WTC11 (cell line): ENCODE measurements at regions not wholly inside any gene's neighbourhood (a gene's known extent, or its start where the extent isn't known, plus 50 kb on each side); places are given as distances from the start of the nearest gene placed in this dataset.
A peak's percentile ranks its signal among the peaks of the same experiment; 100 is the strongest.

Experiments used
- ATAC-seq: fragments of 200-7000 bp; cut with Tn5 transposase; 2 replicates; pipeline ENCODE4 v1.10.0; 2021; ENCODE audit warnings: mild to moderate bottlenecking, moderate library complexity
- CTCF ChIA-PET: fragments of 300-600 bp; sonication (Branson Sonifier 250); formaldehyde crosslinking; loops from one replicate; lab custom pipeline; 2021; ENCODE audit warnings: antibody characterized with exemption; lab: Charles Lee
- POLR2A ChIA-PET: fragments of 350-600 bp; sonication (Branson Sonifier 250); formaldehyde crosslinking; loops from one replicate; lab custom pipeline; 2021; ENCODE audit warnings: antibody characterized with exemption; lab: Charles Lee
- DNase-seq: peaks from one replicate; pipeline ENCODE4 v3.0.0; 2021; ENCODE audit warnings: low spot score
- H3K27ac Mint-ChIP-seq: 2 replicates; pipeline ENCODE4 v1.8.0; 2021; ENCODE audit warnings: mixed read lengths
- H3K27me3 Mint-ChIP-seq: 2 replicates; pipeline ENCODE4 v1.8.0; 2021; ENCODE audit warnings: low read depth, mild to moderate bottlenecking, moderate library complexity, mixed read lengths
- H3K36me3 Mint-ChIP-seq: 2 replicates; pipeline ENCODE4 v1.8.0; 2021; ENCODE audit warnings: mixed read lengths
- H3K4me1 Mint-ChIP-seq: 2 replicates; pipeline ENCODE4 v1.8.0; 2022; ENCODE audit warnings: mixed read lengths
- H3K4me3 Mint-ChIP-seq: 2 replicates; pipeline ENCODE4 v1.8.0; 2021; ENCODE audit warnings: mild to moderate bottlenecking, moderate library complexity, mixed read lengths
- H3K9me3 Mint-ChIP-seq: 2 replicates; pipeline ENCODE4 v1.8.0; 2021; ENCODE audit warnings: mixed read lengths
- ATF1 ChIP-seq: sonication (generic); formaldehyde crosslinking; IDR thresholded peaks from 2 replicates; pipeline ENCODE4 v1.8.1; 2023; ENCODE audit warnings: mild to moderate bottlenecking, moderate library complexity, missing genetic modification reagents
- ATF3 ChIP-seq: sonication (generic); formaldehyde crosslinking; conservative IDR thresholded peaks from 2 replicates; pipeline ENCODE4 v1.8.1; 2022; ENCODE audit warnings: mild to moderate bottlenecking, missing genetic modification reagents
- CDX4 ChIP-seq: fragments of 250-450 bp; sonication (Bioruptor Pico); IDR thresholded peaks from 2 replicates; pipeline ENCODE4 v1.9.0; 2021; ENCODE audit warnings: moderate library complexity, mild to moderate bottlenecking, inconsistent platforms, borderline replicate concordance
- E2F1 ChIP-seq: sonication (generic); formaldehyde crosslinking; IDR thresholded peaks from 2 replicates; pipeline ENCODE4 v1.8.0; 2022; ENCODE audit warnings: mild to moderate bottlenecking, missing genetic modification reagents
- ELF4 ChIP-seq: sonication (generic); formaldehyde crosslinking; IDR thresholded peaks from 2 replicates; pipeline ENCODE4 v1.8.1; 2022; ENCODE audit warnings: low read depth, mild to moderate bottlenecking, moderate library complexity, missing genetic modification reagents
- ETV6 ChIP-seq: sonication (generic); formaldehyde crosslinking; IDR thresholded peaks from 2 replicates; pipeline ENCODE4 v1.8.1; 2022; ENCODE audit warnings: mild to moderate bottlenecking, missing genetic modification reagents
- FOXP4 ChIP-seq: sonication (generic); formaldehyde crosslinking; IDR thresholded peaks from 2 replicates; pipeline ENCODE4 v1.8.0; 2022; ENCODE audit warnings: mild to moderate bottlenecking, missing genetic modification reagents
- GABPB1 ChIP-seq: sonication (generic); formaldehyde crosslinking; IDR thresholded peaks from 2 replicates; pipeline ENCODE4 v1.8.1; 2023; ENCODE audit warnings: mild to moderate bottlenecking, missing genetic modification reagents
- GTF2I ChIP-seq: fragments of 250-450 bp; sonication (Bioruptor Pico); conservative IDR thresholded peaks from 2 replicates; pipeline ENCODE4 v1.4.0; 2021; ENCODE audit warnings: mild to moderate bottlenecking
- HMGA2 ChIP-seq: fragments of 250-450 bp; sonication (Bioruptor Pico); IDR thresholded peaks from 2 replicates; pipeline ENCODE4 v1.4.0; 2021; ENCODE audit warnings: mild to moderate bottlenecking, moderate library complexity
- JUN ChIP-seq: sonication (generic); formaldehyde crosslinking; IDR thresholded peaks from 2 replicates; pipeline ENCODE4 v1.8.0; 2023; ENCODE audit warnings: mild to moderate bottlenecking, missing genetic modification reagents
- MYBL2 ChIP-seq: sonication (generic); formaldehyde crosslinking; IDR thresholded peaks from 2 replicates; pipeline ENCODE4 v1.8.1; 2023; ENCODE audit warnings: mild to moderate bottlenecking, moderate library complexity, missing genetic modification reagents
- NR2C2 ChIP-seq: sonication (generic); formaldehyde crosslinking; IDR thresholded peaks from 2 replicates; pipeline ENCODE4 v1.8.0; 2022; ENCODE audit warnings: mild to moderate bottlenecking, missing genetic modification reagents
- PREB ChIP-seq: sonication (generic); formaldehyde crosslinking; IDR thresholded peaks from 2 replicates; pipeline ENCODE4 v1.8.1; 2022; ENCODE audit warnings: mild to moderate bottlenecking, missing genetic modification reagents, moderate library complexity, borderline replicate concordance
- RELA ChIP-seq: sonication (generic); formaldehyde crosslinking; IDR thresholded peaks from 2 replicates; pipeline ENCODE4 v1.8.1; 2022; ENCODE audit warnings: missing genetic modification reagents, mild to moderate bottlenecking, borderline replicate concordance
- SOX15 ChIP-seq: fragments of 250-450 bp; sonication (Bioruptor Pico); IDR thresholded peaks from 2 replicates; pipeline ENCODE4 v1.9.0; 2021; ENCODE audit warnings: mild to moderate bottlenecking
- SP1 ChIP-seq: sonication (generic); formaldehyde crosslinking; conservative IDR thresholded peaks from 2 replicates; pipeline ENCODE4 v1.8.1; 2022; ENCODE audit warnings: missing genetic modification reagents
- TEAD4 ChIP-seq: sonication (generic); formaldehyde crosslinking; IDR thresholded peaks from 2 replicates; pipeline ENCODE4 v1.8.0; 2022; ENCODE audit warnings: mild to moderate bottlenecking, missing genetic modification reagents
- ZBTB21 ChIP-seq: sonication (generic); formaldehyde crosslinking; IDR thresholded peaks from 2 replicates; pipeline ENCODE4 v1.8.1; 2023; ENCODE audit warnings: mild to moderate bottlenecking, missing genetic modification reagents, borderline replicate concordance
- ZNF138 ChIP-seq: sonication (generic); formaldehyde crosslinking; conservative IDR thresholded peaks from 2 replicates; pipeline ENCODE4 v1.8.1; 2022; ENCODE audit warnings: mild to moderate bottlenecking, moderate library complexity, missing genetic modification reagents
- ZNF317 ChIP-seq: sonication (generic); formaldehyde crosslinking; IDR thresholded peaks from 2 replicates; pipeline ENCODE4 v1.8.1; 2023; ENCODE audit warnings: low read depth, mild to moderate bottlenecking, moderate library complexity, missing genetic modification reagents, borderline replicate concordance
- ZNF416 ChIP-seq: fragments of 250-450 bp; sonication (Bioruptor Pico); IDR thresholded peaks from 2 replicates; pipeline ENCODE4 v1.9.0; 2021; ENCODE audit warnings: mild to moderate bottlenecking, inconsistent platforms

GRCh38 chr16:61131447-61131846 is 904.8 kb downstream of the CDH8 start:
- Mint-ChIP-seq H3K36me3 (peaks cover 3% of the 10 kb centered on the region), H3K27me3 (no peaks in the 10 kb centered on the region), H3K4me1 (peaks cover 7% of the 10 kb centered on the region), H3K27ac (no peak overlapping the region), H3K4me3 (no peak overlapping the region), H3K9me3 (peaks cover 16% of the 10 kb centered on the region)
- ATAC-seq (peak; percentile 86), DNase-seq (no peak)
- ChIA-PET CTCF (interaction anchor here (1.1 kb wide), 1 partner anchor 117 kb away, joined by 3 read pairs; no protein-coding TSS in a partner anchor), POLR2A (no interaction called here)
- TF ChIP-seq ELF4 (CRISPR knock-in tag) (no peak), ZNF317 (CRISPR knock-in tag) (no peak), GTF2I (CRISPR knock-in tag) (no peak), ZBTB21 (CRISPR knock-in tag) (no peak)

GRCh38 chr16:61128545-61129323 is 907.5 kb downstream of the CDH8 start:
- no peak for DNase-seq
- H3K4me1 Mint-ChIP-seq, result peaks cover 9% of the 10 kb centered on the region
- no peak for TF ChIP-seq HMGA2 (CRISPR knock-in tag)
- TF ChIP-seq ZNF317 (CRISPR knock-in tag), result no peak
- TF ChIP-seq ATF1 (CRISPR knock-in tag), result no peak
- TF ChIP-seq E2F1 (CRISPR knock-in tag), result no peak
- no peak for TF ChIP-seq JUN
- no peak for TF ChIP-seq MYBL2 (CRISPR knock-in tag)
- no peak for TF ChIP-seq CDX4 (CRISPR knock-in tag)
- no peak for TF ChIP-seq SOX15 (CRISPR knock-in tag)
- no peak for TF ChIP-seq PREB (CRISPR knock-in tag)
- no peak for TF ChIP-seq GABPB1 (CRISPR knock-in tag)
- TF ChIP-seq RELA, result no peak
- no peak for TF ChIP-seq TEAD4
- TF ChIP-seq FOXP4 (CRISPR knock-in tag), result no peak
- no peak for TF ChIP-seq ETV6 (CRISPR knock-in tag)
- no peak for TF ChIP-seq ZNF416 (CRISPR knock-in tag)
- no peak for TF ChIP-seq NR2C2 (CRISPR knock-in tag)
- no peak for TF ChIP-seq ZNF138 (CRISPR knock-in tag)
- TF ChIP-seq ATF3 (CRISPR knock-in tag), result no peak
- no peak for TF ChIP-seq SP1 (CRISPR knock-in tag)
- peaks cover 3% of the 10 kb centered on the region for H3K36me3 Mint-ChIP-seq
- H3K27ac Mint-ChIP-seq, result no peak overlapping the region
- peaks cover 16% of the 10 kb centered on the region for H3K9me3 Mint-ChIP-seq
- H3K4me3 Mint-ChIP-seq, result peak overlapping the region; percentile 47; the same call in 1 of the 2 replicates
- CTCF ChIA-PET, result no interaction called here
- ATAC-seq, result no peak; the same call in 1 of the 2 replicates
- H3K27me3 Mint-ChIP-seq, result no peaks in the 10 kb centered on the region
- POLR2A ChIA-PET, result no interaction called here
